ENCODE measurements at regions not wholly inside any gene's neighbourhood (a gene's known extent, or its start where the extent isn't known, plus 50 kb on each side); places are given as distances from the start of the nearest gene placed in this dataset.

- ATAC-seq = no peak
Observed at GRCh38 chr14:42629553-42629952, 1022.9 kb downstream of the LRFN5 start.

GRCh38 chr14:42628602-42629001 lies 1021.9 kb downstream of the LRFN5 start:
- Mint-ChIP-seq H3K27ac (no peak overlapping the region), H3K4me3 (no peak overlapping the region), H3K36me3 (peaks cover 4% of the 10 kb centered on the region)

More at GRCh38 chr14:42629553-42629952, 1022.9 kb downstream of the LRFN5 start:
- H3K27ac Mint-ChIP-seq = no peak overlapping the region
- H3K4me3 Mint-ChIP-seq = no peak overlapping the region
- DNase-seq (ENCODE audit: low spot score) = no peak
- H3K4me1 Mint-ChIP-seq (ENCODE audit: low read depth in 2 of 2) = no peaks in the 10 kb centered on the region
- H3K36me3 Mint-ChIP-seq = peaks cover 4% of the 10 kb centered on the region
- H3K9me3 Mint-ChIP-seq = peaks cover 19% of the 10 kb centered on the region
- no peaks in the 10 kb centered on the region for H3K27me3 Mint-ChIP-seq

GRCh38 chr14:42626986-42627385 lies 1020.3 kb downstream of the LRFN5 start:
- H3K27ac Mint-ChIP-seq = no peak overlapping the region
- H3K9me3 Mint-ChIP-seq = peaks cover 10% of the 10 kb centered on the region
- ATAC-seq = no peak

More at GRCh38 chr14:42628602-42629001, 1021.9 kb downstream of the LRFN5 start:
- H3K4me1 Mint-ChIP-seq (ENCODE audit: low read depth in 2 of 2) = no peaks in the 10 kb centered on the region
- no peaks in the 10 kb centered on the region for H3K27me3 Mint-ChIP-seq
- H3K9me3 Mint-ChIP-seq = peaks cover 15% of the 10 kb centered on the region
- DNase-seq (ENCODE audit: low spot score) = no peak
- no peak for ATAC-seq

GRCh38 chr14:42624980-42625761 lies 1018.5 kb downstream of the LRFN5 start:
- no peak for DNase-seq (ENCODE audit: low spot score)
- Mint-ChIP-seq H3K4me3 (no peak overlapping the region), H3K9me3 (peaks cover 11% of the 10 kb centered on the region), H3K27ac (no peak overlapping the region), H3K27me3 (no peaks in the 10 kb centered on the region), H3K36me3 (no peaks in the 10 kb centered on the region), H3K4me1 (ENCODE audit: low read depth in 2 of 2) (no peaks in the 10 kb centered on the region)
- no peak for ATAC-seq

More at GRCh38 chr14:42626986-42627385, 1020.3 kb downstream of the LRFN5 start:
- no peak overlapping the region for H3K4me3 Mint-ChIP-seq
- no peaks in the 10 kb centered on the region for H3K4me1 Mint-ChIP-seq (ENCODE audit: low read depth in 2 of 2)
- no peaks in the 10 kb centered on the region for H3K27me3 Mint-ChIP-seq
- no peak for DNase-seq (ENCODE audit: low spot score)
- H3K36me3 Mint-ChIP-seq = no peaks in the 10 kb centered on the region

- ATAC-seq (no peak), DNase-seq (ENCODE audit: low spot score) (no peak)
- Mint-ChIP-seq H3K27me3 (no peaks in the 10 kb centered on the region), H3K4me3 (no peak overlapping the region), H3K27ac (no peak overlapping the region), H3K9me3 (peaks cover 21% of the 10 kb centered on the region), H3K36me3 (peaks cover 10% of the 10 kb centered on the region), H3K4me1 (ENCODE audit: low read depth in 2 of 2) (no peaks in the 10 kb centered on the region)
Observed at GRCh38 chr14:42617005-42617404, 1010.3 kb downstream of the LRFN5 start.

- H3K27me3 Mint-ChIP-seq = no peaks in the 10 kb centered on the region
- H3K4me3 Mint-ChIP-seq = no peak overlapping the region
- no peak for DNase-seq (ENCODE audit: low spot score)
- no peaks in the 10 kb centered on the region for H3K36me3 Mint-ChIP-seq
- H3K4me1 Mint-ChIP-seq (ENCODE audit: low read depth in 2 of 2) = no peaks in the 10 kb centered on the region
- H3K9me3 Mint-ChIP-seq = peaks cover 16% of the 10 kb centered on the region
- no peak overlapping the region for H3K27ac Mint-ChIP-seq
- ATAC-seq = no peak
Observed at GRCh38 chr14:42606839-42607238, 1000.2 kb downstream of the LRFN5 start.

GRCh38 chr14:42602336-42602845 lies 995.7 kb downstream of the LRFN5 start:
- ATAC-seq (no peak), DNase-seq (ENCODE audit: low spot score) (no peak)
- no peaks in the 10 kb centered on the region for H3K27me3 Mint-ChIP-seq
- H3K4me3 Mint-ChIP-seq = no peak overlapping the region
- no peak overlapping the region for H3K27ac Mint-ChIP-seq
- H3K9me3 Mint-ChIP-seq = peaks cover 15% of the 10 kb centered on the region
- H3K4me1 Mint-ChIP-seq (ENCODE audit: low read depth in 2 of 2) = no peaks in the 10 kb centered on the region
- H3K36me3 Mint-ChIP-seq = no peaks in the 10 kb centered on the region

- Mint-ChIP-seq H3K4me1 (ENCODE audit: low read depth in 2 of 2) (no peaks in the 10 kb centered on the region), H3K9me3 (peaks cover 13% of the 10 kb centered on the region), H3K27me3 (no peaks in the 10 kb centered on the region), H3K27ac (no peak overlapping the region), H3K36me3 (peaks cover 8% of the 10 kb centered on the region), H3K4me3 (no peak overlapping the region)
- no peak for DNase-seq (ENCODE audit: low spot score)
- no peak for ATAC-seq
Observed at GRCh38 chr14:42572032-42572431, 965.4 kb downstream of the LRFN5 start.

GRCh38 chr14:42569227-42569626 lies 962.6 kb downstream of the LRFN5 start:
- no peaks in the 10 kb centered on the region for H3K4me1 Mint-ChIP-seq (ENCODE audit: low read depth in 2 of 2)
- ATAC-seq (no peak), DNase-seq (ENCODE audit: low spot score) (no peak)
- H3K27me3 Mint-ChIP-seq = no peaks in the 10 kb centered on the region
- no peak overlapping the region for H3K27ac Mint-ChIP-seq
- no peak overlapping the region for H3K4me3 Mint-ChIP-seq
- H3K9me3 Mint-ChIP-seq = peaks cover 13% of the 10 kb centered on the region
- H3K36me3 Mint-ChIP-seq = no peaks in the 10 kb centered on the region

GRCh38 chr14:42565556-42565955 lies 958.9 kb downstream of the LRFN5 start:
- H3K4me1 Mint-ChIP-seq (ENCODE audit: low read depth in 2 of 2) = no peaks in the 10 kb centered on the region
- no peak overlapping the region for H3K27ac Mint-ChIP-seq
- ATAC-seq (no peak), DNase-seq (ENCODE audit: low spot score) (no peak)
- peaks cover 5% of the 10 kb centered on the region for H3K36me3 Mint-ChIP-seq
- no peaks in the 10 kb centered on the region for H3K27me3 Mint-ChIP-seq
- peaks cover 23% of the 10 kb centered on the region for H3K9me3 Mint-ChIP-seq
- H3K4me3 Mint-ChIP-seq = no peak overlapping the region

GRCh38 chr14:42563313-42563712 lies 956.6 kb downstream of the LRFN5 start:
- H3K36me3 Mint-ChIP-seq = peaks cover 5% of the 10 kb centered on the region

GRCh38 chr14:42556551-42556950 lies 949.9 kb downstream of the LRFN5 start:
- Mint-ChIP-seq H3K9me3 (peaks cover 22% of the 10 kb centered on the region), H3K27me3 (no peaks in the 10 kb centered on the region), H3K27ac (no peak overlapping the region), H3K36me3 (peaks cover 6% of the 10 kb centered on the region), H3K4me3 (no peak overlapping the region), H3K4me1 (ENCODE audit: low read depth in 2 of 2) (no peaks in the 10 kb centered on the region)
- DNase-seq (ENCODE audit: low spot score) (no peak), ATAC-seq (no peak)

More at GRCh38 chr14:42563313-42563712, 956.6 kb downstream of the LRFN5 start:
- Mint-ChIP-seq H3K9me3 (peaks cover 26% of the 10 kb centered on the region), H3K4me3 (no peak overlapping the region), H3K27ac (no peak overlapping the region), H3K27me3 (no peaks in the 10 kb centered on the region), H3K4me1 (ENCODE audit: low read depth in 2 of 2) (no peaks in the 10 kb centered on the region)
- DNase-seq (ENCODE audit: low spot score) (no peak), ATAC-seq (no peak)

GRCh38 chr14:42555365-42555764 lies 948.7 kb downstream of the LRFN5 start:
- peaks cover 6% of the 10 kb centered on the region for H3K36me3 Mint-ChIP-seq
- no peak for DNase-seq (ENCODE audit: low spot score)
- H3K27me3 Mint-ChIP-seq = no peaks in the 10 kb centered on the region
- peaks cover 26% of the 10 kb centered on the region for H3K9me3 Mint-ChIP-seq
- no peaks in the 10 kb centered on the region for H3K4me1 Mint-ChIP-seq (ENCODE audit: low read depth in 2 of 2)
- no peak for ATAC-seq
- H3K27ac Mint-ChIP-seq = no peak overlapping the region
- no peak overlapping the region for H3K4me3 Mint-ChIP-seq

GRCh38 chr14:42554091-42554490 lies 947.4 kb downstream of the LRFN5 start:
- no peak for ATAC-seq
- H3K36me3 Mint-ChIP-seq = peaks cover 6% of the 10 kb centered on the region
- DNase-seq (ENCODE audit: low spot score) = no peak
- no peak overlapping the region for H3K27ac Mint-ChIP-seq
- no peak overlapping the region for H3K4me3 Mint-ChIP-seq
- H3K4me1 Mint-ChIP-seq (ENCODE audit: low read depth in 2 of 2) = no peaks in the 10 kb centered on the region
- peaks cover 28% of the 10 kb centered on the region for H3K9me3 Mint-ChIP-seq
- H3K27me3 Mint-ChIP-seq = no peaks in the 10 kb centered on the region

Measured in natural killer cell treated with Interleukin-12 subunit alpha and Interleukin-12 subunit beta and Interleukin-15 and Interleukin-18, amount 100 ng/mL, for 72 hours (primary cell).